ENCODE measurements at regions not wholly inside any gene's neighbourhood (a gene's known extent, or its start where the extent isn't known, plus 50 kb on each side); places are given as distances from the start of the nearest gene placed in this dataset.

GRCh38 chr2:84292545-84292944 is 166.5 kb downstream of the SUCLG1 start:
- H2AFZ ChIP-seq (ENCODE audit: low read depth, low read length, severe bottlenecking) = no peak overlapping the region
- H3K36me3 ChIP-seq (ENCODE audit: low read length) = no peaks in the 10 kb centered on the region
- H3K4me2 ChIP-seq (ENCODE audit: low read depth, low read length, poor library complexity, severe bottlenecking) = no peak overlapping the region
- no peak overlapping the region for H3K27ac ChIP-seq (ENCODE audit: low read depth, low read length)
- no peaks in the 10 kb centered on the region for H3F3A ChIP-seq (ENCODE audit: insufficient read depth)
- no peaks in the 10 kb centered on the region for H3K9me3 ChIP-seq (ENCODE audit: insufficient read depth, low read length)
- TF ChIP-seq EZH2phosphoT487 (conservative IDR thresholded peaks at IDR 0.05; ENCODE audit: low read length) (no peak), CTCF (IDR thresholded peaks at IDR 0.05; ENCODE audit: insufficient read depth, low read length, poor library complexity, severe bottlenecking) (no peak)
- H3K27me3 ChIP-seq (ENCODE audit: low read length) = no peaks in the 10 kb centered on the region
- no peaks in the 10 kb centered on the region for H3K9me2 ChIP-seq (replicated peaks; ENCODE audit: insufficient read depth, low read length)
- H3K9ac ChIP-seq (ENCODE audit: low read length) = no peak overlapping the region
- H4K20me1 ChIP-seq (ENCODE audit: low read depth, low read length) = no peaks in the 10 kb centered on the region
- no peaks in the 10 kb centered on the region for H3K79me2 ChIP-seq (ENCODE audit: insufficient read depth, low read length)
- H3K4me3 ChIP-seq (ENCODE audit: insufficient read depth, low read length, poor library complexity, severe bottlenecking) = no peak overlapping the region

- no peaks in the 10 kb centered on the region for H3K36me3 ChIP-seq (ENCODE audit: low read length)
- H3K9ac ChIP-seq (ENCODE audit: low read length) = no peak overlapping the region
- no peak overlapping the region for H3K4me2 ChIP-seq (ENCODE audit: low read depth, low read length, poor library complexity, severe bottlenecking)
Observed at GRCh38 chr2:84290537-84290936, 168.5 kb downstream of the SUCLG1 start.

GRCh38 chr2:84288293-84288692 is 170.8 kb downstream of the SUCLG1 start:
- H3F3A ChIP-seq (ENCODE audit: insufficient read depth) = no peaks in the 10 kb centered on the region
- H3K4me3 ChIP-seq (ENCODE audit: insufficient read depth, low read length, poor library complexity, severe bottlenecking) = no peak overlapping the region
- H2AFZ ChIP-seq (ENCODE audit: low read depth, low read length, severe bottlenecking) = no peak overlapping the region
- H3K79me2 ChIP-seq (ENCODE audit: insufficient read depth, low read length) = no peaks in the 10 kb centered on the region
- no peaks in the 10 kb centered on the region for H3K9me2 ChIP-seq (replicated peaks; ENCODE audit: insufficient read depth, low read length)
- TF ChIP-seq EZH2phosphoT487 (conservative IDR thresholded peaks at IDR 0.05; ENCODE audit: low read length) = no peak
- no peak for TF ChIP-seq CTCF (IDR thresholded peaks at IDR 0.05; ENCODE audit: insufficient read depth, low read length, poor library complexity, severe bottlenecking)
- H3K27me3 ChIP-seq (ENCODE audit: low read length) = no peaks in the 10 kb centered on the region
- H3K4me2 ChIP-seq (ENCODE audit: low read depth, low read length, poor library complexity, severe bottlenecking) = no peak overlapping the region
- H3K9ac ChIP-seq (ENCODE audit: low read length) = no peak overlapping the region
- no peaks in the 10 kb centered on the region for H3K9me3 ChIP-seq (ENCODE audit: insufficient read depth, low read length)
- H3K36me3 ChIP-seq (ENCODE audit: low read length) = no peaks in the 10 kb centered on the region
- no peaks in the 10 kb centered on the region for H4K20me1 ChIP-seq (ENCODE audit: low read depth, low read length)
- no peak overlapping the region for H3K27ac ChIP-seq (ENCODE audit: low read depth, low read length)

More at GRCh38 chr2:84290537-84290936, 168.5 kb downstream of the SUCLG1 start:
- TF ChIP-seq CTCF (IDR thresholded peaks at IDR 0.05; ENCODE audit: insufficient read depth, low read length, poor library complexity, severe bottlenecking) (no peak), EZH2phosphoT487 (conservative IDR thresholded peaks at IDR 0.05; ENCODE audit: low read length) (no peak)
- Histone ChIP-seq H3K27me3 (ENCODE audit: low read length) (no peaks in the 10 kb centered on the region), H3K9me3 (ENCODE audit: insufficient read depth, low read length) (no peaks in the 10 kb centered on the region), H3F3A (ENCODE audit: insufficient read depth) (no peaks in the 10 kb centered on the region), H3K79me2 (ENCODE audit: insufficient read depth, low read length) (no peaks in the 10 kb centered on the region), H2AFZ (ENCODE audit: low read depth, low read length, severe bottlenecking) (no peak overlapping the region), H3K4me3 (ENCODE audit: insufficient read depth, low read length, poor library complexity, severe bottlenecking) (no peak overlapping the region), H3K27ac (ENCODE audit: low read depth, low read length) (no peak overlapping the region), H4K20me1 (ENCODE audit: low read depth, low read length) (no peaks in the 10 kb centered on the region), H3K9me2 (replicated peaks; ENCODE audit: insufficient read depth, low read length) (no peaks in the 10 kb centered on the region)

Measured in SU-DHL-6 (cell line).